GM12865 (cell line): ENCODE measurements at regions not wholly inside any gene's neighbourhood (a gene's known extent, or its start where the extent isn't known, plus 50 kb on each side); places are given as distances from the start of the nearest gene placed in this dataset.

ENCODE experiments used
- DNase-seq: peaks from one replicate; pipeline ENCODE4 v3.0.0; 2010; ENCODE audit warnings: low read depth
- H3K4me3 ChIP-seq: 2 replicates; pipeline ENCODE4 v1.5.1; 2011; ENCODE audit warnings: mild to moderate bottlenecking, low read depth, low read length, control low read depth
- TF ChIP-seq, protein P1 (sequence below): IDR thresholded peaks from 2 replicates; pipeline ENCODE4 v1.5.1; 2011; ENCODE audit warnings: low read length, control low read depth, low read depth, inconsistent platforms; ENCODE audit not compliant: insufficient read depth; ENCODE audit errors: missing control alignments

DNA sequence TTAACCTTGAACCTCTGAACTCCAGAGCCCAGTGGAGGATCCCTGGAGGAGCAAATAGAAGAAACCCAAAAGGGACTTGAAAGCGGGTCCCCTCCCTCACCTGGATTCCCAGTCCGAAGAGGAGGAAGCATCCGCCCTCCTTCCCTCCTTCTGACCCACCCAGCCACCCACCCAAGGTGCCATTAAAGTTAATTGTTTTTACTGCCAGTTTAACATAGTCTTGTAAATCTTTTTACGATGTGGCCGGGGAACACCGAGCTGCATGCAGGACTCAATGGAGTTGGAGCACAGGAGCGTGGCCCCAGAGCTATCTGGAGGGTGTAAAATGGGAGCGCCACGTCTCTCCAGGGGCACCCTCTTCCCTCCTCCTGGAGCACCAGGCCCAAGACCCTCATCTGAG is 49.9 kb upstream of the TBX3 start:
- no peak for DNase-seq
- H3K4me3 ChIP-seq: no peak overlapping the region
- TF ChIP-seq, protein P1, sequence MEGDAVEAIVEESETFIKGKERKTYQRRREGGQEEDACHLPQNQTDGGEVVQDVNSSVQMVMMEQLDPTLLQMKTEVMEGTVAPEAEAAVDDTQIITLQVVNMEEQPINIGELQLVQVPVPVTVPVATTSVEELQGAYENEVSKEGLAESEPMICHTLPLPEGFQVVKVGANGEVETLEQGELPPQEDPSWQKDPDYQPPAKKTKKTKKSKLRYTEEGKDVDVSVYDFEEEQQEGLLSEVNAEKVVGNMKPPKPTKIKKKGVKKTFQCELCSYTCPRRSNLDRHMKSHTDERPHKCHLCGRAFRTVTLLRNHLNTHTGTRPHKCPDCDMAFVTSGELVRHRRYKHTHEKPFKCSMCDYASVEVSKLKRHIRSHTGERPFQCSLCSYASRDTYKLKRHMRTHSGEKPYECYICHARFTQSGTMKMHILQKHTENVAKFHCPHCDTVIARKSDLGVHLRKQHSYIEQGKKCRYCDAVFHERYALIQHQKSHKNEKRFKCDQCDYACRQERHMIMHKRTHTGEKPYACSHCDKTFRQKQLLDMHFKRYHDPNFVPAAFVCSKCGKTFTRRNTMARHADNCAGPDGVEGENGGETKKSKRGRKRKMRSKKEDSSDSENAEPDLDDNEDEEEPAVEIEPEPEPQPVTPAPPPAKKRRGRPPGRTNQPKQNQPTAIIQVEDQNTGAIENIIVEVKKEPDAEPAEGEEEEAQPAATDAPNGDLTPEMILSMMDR: no peak
